ENCODE measurements at regions not wholly inside any gene's neighbourhood (a gene's known extent, or its start where the extent isn't known, plus 50 kb on each side); places are given as distances from the start of the nearest gene placed in this dataset.

GRCh38 chr11:43545610-43546009 lies 134.9 kb upstream of the HSD17B12 start:
- no peak for DNase-seq

DNA sequence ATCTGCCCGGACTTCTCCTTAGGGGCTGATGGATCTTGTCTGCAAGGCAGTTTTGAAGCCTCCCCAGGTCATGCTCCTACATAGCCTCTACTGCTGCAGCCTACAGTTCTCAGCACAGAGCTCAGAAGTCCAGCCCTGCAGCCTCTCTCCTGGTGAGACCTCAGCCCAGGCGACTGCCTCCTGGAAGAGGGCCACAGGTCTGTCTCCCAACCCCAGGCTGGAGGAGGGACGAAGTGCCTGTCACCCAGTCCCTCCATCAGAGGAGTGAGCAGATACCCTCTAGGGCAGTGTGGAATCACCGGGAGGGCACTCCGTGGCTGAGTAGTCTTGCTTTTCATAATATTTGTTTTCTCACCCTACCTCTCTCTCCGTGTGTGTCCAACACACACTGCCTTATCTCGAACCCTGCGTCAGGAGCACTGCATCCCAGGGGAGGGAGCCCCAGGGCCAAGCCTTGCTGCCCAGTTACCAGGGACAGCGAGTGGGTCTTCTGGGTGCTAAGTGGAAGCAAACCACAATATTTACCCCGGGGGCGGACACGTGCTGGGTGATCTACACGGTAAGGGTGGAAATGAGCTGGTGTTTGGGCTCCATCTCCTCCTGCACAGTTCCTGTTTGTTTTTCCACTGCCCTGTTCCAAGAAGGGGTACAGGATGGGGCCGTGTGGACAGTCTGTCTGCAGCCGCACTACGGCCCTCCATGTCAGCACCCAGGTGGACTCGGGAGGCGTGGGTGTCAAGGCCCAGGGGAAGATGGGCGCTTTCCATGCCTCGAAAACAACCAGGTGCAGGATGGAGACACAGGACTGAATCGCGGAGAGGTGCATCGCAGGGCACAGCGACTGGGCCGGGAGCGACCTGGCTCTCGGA lies 133.7 kb upstream of the HSD17B12 start:
- no peak for DNase-seq

- no peak for DNase-seq
Measured at GRCh38 chr11:43547430-43547831, 133.1 kb upstream of the HSD17B12 start.

DNA sequence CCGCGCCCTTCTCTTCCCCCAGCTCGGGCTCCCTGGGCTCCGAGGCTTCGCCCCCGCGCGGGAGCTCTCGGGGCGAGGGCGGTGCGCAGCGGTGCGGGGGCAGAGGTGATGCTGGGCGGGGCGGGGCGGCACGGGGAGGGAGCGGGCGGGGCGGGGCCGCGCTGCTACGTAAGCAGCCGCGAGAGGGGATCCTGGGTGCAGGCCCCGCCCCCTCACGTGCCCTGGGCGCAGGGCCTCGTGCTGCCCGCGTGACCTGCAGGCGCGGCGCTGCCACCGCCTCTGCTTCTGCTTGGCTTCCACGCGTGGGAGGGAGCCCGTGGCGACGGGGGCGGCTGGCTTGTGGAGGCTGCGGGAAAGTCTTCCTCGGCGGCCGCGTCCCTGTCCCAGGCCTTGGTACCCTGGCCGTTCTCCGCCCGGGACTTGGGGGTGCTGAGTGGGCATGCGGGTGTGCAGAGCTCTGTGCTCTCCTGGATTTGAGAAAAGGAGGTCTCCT lies 132.6 kb upstream of the HSD17B12 start:
- DNase-seq: no peak

GRCh38 chr11:43548916-43549315 lies 131.6 kb upstream of the HSD17B12 start:
- no peak for DNase-seq

GRCh38 chr11:43549624-43550023 lies 130.9 kb upstream of the HSD17B12 start:
- no peak for DNase-seq

- DNase-seq: no peak
Measured at GRCh38 chr11:43550714-43551113, 129.8 kb upstream of the HSD17B12 start.

DNA sequence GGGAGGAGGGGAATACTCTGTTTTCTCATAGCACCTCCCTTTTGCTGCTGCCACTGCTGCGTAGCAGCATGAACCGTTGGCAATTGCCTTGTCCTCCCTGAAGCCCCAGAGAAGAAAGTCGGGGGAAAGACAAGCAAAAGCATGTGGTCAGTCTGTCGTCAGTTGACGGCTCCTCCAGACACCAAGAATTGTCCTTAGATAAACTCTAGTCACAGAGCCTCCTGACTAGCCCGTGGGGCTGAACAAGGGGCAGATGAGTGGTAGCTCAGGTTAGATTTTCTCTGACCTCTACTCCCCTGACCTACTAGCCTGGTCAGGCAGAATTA lies 126.4 kb upstream of the HSD17B12 start:
- DNase-seq: no peak

DNA sequence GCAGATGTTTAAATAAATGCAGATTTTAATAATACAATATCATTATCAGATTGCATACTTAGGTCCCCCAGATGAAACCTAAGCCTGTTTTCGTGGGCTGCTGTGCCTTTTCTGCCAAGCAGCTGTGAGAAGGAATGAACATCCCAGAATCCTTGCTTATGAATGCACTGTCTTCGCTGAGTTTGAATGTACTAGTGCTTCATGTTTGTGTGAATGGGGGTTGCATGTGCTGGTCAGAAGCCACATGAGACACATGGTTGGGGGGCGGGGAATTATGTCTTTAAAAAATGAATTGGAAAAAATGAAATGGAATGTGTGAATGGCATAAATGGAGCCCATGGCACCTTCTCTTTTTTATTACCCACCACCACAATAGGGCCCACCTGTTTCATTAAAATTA lies 125.4 kb upstream of the HSD17B12 start:
- no peak for DNase-seq

DNA sequence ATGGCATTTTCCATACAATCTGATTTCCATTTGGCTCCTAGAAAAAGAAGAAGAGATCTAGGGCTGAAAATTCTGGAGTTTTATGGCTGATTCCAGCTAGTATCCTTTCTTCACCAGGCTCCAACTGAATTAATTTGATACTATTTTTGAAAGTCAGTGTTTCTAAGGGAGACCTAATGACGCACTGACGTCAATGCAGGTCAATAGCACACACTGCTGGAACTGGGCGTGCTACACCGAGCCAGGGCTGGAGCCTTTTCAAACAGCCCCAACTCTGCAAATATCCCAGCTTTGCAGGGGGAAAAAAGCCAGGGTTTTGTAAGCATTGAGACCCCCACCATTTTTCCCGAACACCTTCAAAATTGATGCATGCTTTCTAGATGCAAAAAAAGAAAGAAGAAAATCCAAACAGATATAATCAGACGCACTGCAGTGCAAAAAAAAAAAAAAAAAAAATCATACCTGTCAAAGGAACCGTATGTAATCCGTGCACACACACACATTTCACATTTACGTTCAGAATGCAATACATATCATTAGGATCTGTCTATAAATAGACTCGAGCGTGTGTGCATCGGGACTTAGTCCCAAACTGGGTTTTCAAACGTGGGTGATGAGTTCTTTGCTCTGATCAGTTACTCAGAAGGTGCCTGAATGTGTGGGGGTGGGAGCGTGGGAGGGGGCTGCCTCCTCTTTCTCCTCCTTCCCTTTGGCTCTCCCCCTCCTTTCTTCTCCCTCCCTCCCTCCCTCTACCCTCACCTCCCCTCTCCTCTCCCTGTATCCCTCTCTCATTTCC lies 124.5 kb upstream of the HSD17B12 start:
- no peak for DNase-seq

- no peak for DNase-seq
Measured at GRCh38 chr11:43556612-43557375, 123.7 kb upstream of the HSD17B12 start.

GRCh38 chr11:43557553-43558110 lies 122.9 kb upstream of the HSD17B12 start:
- DNase-seq: no peak

DNA sequence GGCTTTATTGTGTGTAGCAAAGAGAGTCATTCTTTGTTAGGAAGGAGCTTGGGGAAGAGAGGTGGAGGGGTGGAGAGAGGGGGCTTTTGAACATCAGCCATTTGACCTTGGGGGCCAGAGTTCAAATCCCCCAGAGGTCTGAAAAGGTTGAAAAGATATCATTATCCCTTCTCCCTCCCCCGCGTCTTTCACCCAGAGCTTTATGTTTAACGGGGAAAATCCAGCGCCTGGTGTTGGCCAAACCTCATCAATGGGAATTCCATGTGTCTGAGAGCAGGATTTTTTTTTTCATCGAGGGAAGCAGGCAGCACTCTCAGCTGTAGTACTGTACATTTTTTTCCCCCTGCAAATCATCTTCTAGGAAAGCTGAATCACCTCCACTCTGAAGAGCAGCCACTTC lies 122.4 kb upstream of the HSD17B12 start:
- DNase-seq: no peak

- no peak for DNase-seq
Measured at GRCh38 chr11:43558556-43559127, 121.9 kb upstream of the HSD17B12 start.

- no peak for DNase-seq
Measured at GRCh38 chr11:43561832-43562231, 118.7 kb upstream of the HSD17B12 start.

- peak; percentile 41 for DNase-seq
Measured at GRCh38 chr11:43567396-43567975, 113.1 kb upstream of the HSD17B12 start.

DNA sequence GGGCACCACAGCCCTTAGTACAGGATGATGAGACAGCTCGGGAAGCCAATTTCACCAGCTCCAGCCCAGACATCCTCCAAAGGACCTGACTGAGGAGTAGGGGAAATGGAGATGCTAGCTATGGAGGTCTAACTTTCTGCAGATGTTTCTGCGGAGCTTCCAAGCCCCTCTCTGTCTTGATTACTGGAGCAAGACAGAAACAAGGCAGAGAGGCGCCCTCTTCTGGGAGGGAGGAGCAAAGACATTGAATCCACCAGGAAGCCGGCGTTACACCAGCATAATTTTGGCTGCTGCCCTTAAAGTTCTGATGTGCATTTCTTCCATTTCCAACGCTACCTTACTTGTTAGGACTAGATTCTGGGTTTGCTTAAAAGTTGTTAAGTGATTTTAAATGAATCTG lies 107.3 kb upstream of the HSD17B12 start:
- DNase-seq: no peak

GRCh38 chr11:43573873-43574272 lies 106.7 kb upstream of the HSD17B12 start:
- no peak for DNase-seq

DNA sequence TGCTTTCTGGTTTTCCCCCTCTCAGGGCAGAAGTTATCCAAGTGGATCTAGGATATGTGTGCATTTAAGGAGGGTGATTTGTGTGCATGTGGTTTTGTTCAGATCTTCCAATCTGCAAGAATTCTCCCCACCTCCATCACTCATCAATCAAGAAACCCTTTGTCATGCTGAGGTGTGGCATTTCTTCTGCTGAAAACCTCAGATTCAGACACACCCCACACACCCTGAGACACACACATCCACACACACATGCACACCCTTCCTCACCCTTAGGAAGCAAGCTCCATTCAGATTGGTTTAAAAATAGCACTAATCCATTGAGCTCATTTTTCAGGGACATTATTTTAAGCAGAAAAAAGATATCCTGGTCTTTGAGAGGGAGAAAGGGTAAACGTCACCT lies 106.1 kb upstream of the HSD17B12 start:
- no peak for DNase-seq

DNA sequence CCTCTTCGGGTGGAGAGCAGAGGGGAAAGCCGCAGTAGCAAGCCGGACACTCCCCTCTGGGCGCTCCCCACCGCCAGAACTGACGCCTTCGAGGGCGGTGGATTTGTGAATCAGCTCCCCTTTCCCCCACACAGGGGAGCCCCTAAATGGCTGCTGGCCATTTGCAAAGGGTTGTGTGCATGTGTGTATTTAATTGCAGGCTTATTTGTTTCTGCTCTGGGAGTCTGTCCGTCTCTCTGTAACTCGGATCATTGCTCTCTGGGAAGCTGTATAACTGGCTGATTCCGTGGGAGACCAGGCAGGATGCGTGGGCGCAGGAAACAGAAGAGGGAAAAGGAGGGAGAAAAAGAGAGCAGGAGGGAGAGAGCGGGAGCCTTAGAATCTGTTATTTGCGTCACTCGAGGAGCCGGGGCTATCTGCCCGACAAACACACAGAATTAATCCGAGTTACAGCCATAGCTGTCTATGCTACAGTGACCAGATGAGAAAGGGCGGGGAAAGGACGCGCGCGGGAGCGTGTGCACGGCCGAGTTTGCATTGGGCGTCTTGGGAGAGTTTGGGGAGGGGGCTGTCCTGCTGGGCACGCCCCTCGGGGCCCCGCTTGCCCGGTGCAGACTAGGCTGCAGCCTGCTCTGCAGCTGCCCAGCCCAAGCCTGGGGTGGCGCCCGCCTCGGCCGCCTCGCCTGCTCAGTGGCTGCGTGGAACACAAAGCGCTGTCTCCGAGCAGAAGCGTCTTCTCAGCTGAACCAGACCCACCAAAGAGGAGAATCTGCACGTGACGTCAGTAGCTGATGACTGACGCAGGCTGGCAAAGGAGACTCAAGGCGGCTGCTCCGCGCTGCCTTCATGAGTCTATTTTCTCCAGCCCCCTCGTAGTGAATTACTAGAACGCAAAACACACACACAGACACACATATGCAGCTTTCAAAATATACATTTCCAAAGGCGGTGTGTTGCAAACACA lies 105.3 kb upstream of the HSD17B12 start:
- DNase-seq: peak; percentile 6

DNA sequence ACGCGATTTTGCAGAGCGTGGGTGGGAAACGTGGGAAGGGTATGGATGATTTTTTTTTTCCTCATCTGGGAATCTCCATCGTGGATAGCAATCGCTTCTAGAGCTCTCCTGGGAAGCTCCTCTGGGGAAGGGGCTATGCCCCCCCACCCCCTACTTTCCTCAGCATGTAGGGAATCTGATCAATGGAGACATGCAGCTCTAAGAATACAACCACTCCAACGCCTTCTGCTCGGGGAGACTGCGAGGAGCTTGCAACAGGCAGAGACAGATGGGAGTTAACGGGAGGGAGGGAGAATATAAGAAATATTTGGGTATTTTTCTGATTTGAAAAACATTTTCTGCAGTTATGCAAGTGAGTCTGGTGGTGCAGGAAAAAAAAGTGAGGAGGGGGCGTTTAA lies 104.6 kb upstream of the HSD17B12 start:
- DNase-seq: no peak
